ENCODE measurements at regions not wholly inside any gene's neighbourhood (a gene's known extent, or its start where the extent isn't known, plus 50 kb on each side); places are given as distances from the start of the nearest gene placed in this dataset.
"Not testable (repeated sequence)": the region's sequence is repeated elsewhere in the genome, so short reads cannot be mapped to it uniquely, and the experiment has no call there.

GRCh38 chr15:30794388-30794787 lies 109.3 kb upstream of the FAN1 start:
- no peak for DNase-seq (ENCODE audit: low spot score in 2 of 2)
- TF ChIP-seq POLR2AphosphoS5 (IDR thresholded peaks at IDR 0.05) = no peak
- TF ChIP-seq, protein P1, sequence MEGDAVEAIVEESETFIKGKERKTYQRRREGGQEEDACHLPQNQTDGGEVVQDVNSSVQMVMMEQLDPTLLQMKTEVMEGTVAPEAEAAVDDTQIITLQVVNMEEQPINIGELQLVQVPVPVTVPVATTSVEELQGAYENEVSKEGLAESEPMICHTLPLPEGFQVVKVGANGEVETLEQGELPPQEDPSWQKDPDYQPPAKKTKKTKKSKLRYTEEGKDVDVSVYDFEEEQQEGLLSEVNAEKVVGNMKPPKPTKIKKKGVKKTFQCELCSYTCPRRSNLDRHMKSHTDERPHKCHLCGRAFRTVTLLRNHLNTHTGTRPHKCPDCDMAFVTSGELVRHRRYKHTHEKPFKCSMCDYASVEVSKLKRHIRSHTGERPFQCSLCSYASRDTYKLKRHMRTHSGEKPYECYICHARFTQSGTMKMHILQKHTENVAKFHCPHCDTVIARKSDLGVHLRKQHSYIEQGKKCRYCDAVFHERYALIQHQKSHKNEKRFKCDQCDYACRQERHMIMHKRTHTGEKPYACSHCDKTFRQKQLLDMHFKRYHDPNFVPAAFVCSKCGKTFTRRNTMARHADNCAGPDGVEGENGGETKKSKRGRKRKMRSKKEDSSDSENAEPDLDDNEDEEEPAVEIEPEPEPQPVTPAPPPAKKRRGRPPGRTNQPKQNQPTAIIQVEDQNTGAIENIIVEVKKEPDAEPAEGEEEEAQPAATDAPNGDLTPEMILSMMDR (IDR thresholded peaks at IDR 0.05) = no peak
- no peak for TF ChIP-seq POLR2A (IDR thresholded peaks at IDR 0.05)
- no peak for TF ChIP-seq EP300 (IDR thresholded peaks at IDR 0.05)
- Histone ChIP-seq H3K27ac (no peak overlapping the region), H3K4me3 (no peak overlapping the region), H3K9me3 (no peaks in the 10 kb centered on the region), H3K36me3 (no peaks in the 10 kb centered on the region), H3K4me1 (no peaks in the 10 kb centered on the region), H3K27me3 (peaks cover 9% of the 10 kb centered on the region)
- WGBS = 89% methylated on average over 6 of the region's 6 CpGs

- H3K27me3 ChIP-seq; DNase-seq (ENCODE audit: low spot score in 2 of 2); H3K36me3 ChIP-seq; H3K9me3 ChIP-seq; H3K4me3 ChIP-seq; H3K27ac ChIP-seq; H3K4me1 ChIP-seq: not testable (repeated sequence)
- 100% methylated on average over 1 of the region's 5 CpGs for WGBS
Measured at GRCh38 chr15:30799565-30799964, 104.2 kb upstream of the FAN1 start.

GRCh38 chr15:30801140-30801895 lies 102.4 kb upstream of the FAN1 start:
- not testable (repeated sequence) for H3K4me1 ChIP-seq; H3K4me3 ChIP-seq; H3K27me3 ChIP-seq; H3K9me3 ChIP-seq; DNase-seq (ENCODE audit: low spot score in 2 of 2); H3K27ac ChIP-seq; H3K36me3 ChIP-seq
- 48% methylated on average over 11 of the region's 16 CpGs for WGBS

- not testable (repeated sequence) for DNase-seq (ENCODE audit: low spot score in 2 of 2); H3K27me3 ChIP-seq; H3K4me3 ChIP-seq; H3K9me3 ChIP-seq; H3K27ac ChIP-seq; H3K4me1 ChIP-seq; H3K36me3 ChIP-seq
- WGBS = 92% methylated on average over 2 of the region's 2 CpGs
Measured at GRCh38 chr15:30802001-30802400, 101.7 kb upstream of the FAN1 start.

- not testable (repeated sequence) for H3K4me1 ChIP-seq; H3K9me3 ChIP-seq; H3K36me3 ChIP-seq; H3K4me3 ChIP-seq; DNase-seq (ENCODE audit: low spot score in 2 of 2); H3K27me3 ChIP-seq; H3K27ac ChIP-seq
- 98% methylated on average over 13 of the region's 15 CpGs for whole genome bisulfite sequencing
Measured at GRCh38 chr15:30803703-30804102, 100.0 kb upstream of the FAN1 start.

- no peaks in the 10 kb centered on the region for H3K27me3 ChIP-seq
- WGBS = 87% methylated on average over 19 of the region's 19 CpGs
- no peaks in the 10 kb centered on the region for H3K36me3 ChIP-seq
- no peak overlapping the region for H3K27ac ChIP-seq
- no peak overlapping the region for H3K4me3 ChIP-seq
- TF ChIP-seq, protein P1 (IDR thresholded peaks at IDR 0.05) = no peak
- no peak for TF ChIP-seq POLR2AphosphoS5 (IDR thresholded peaks at IDR 0.05)
- no peaks in the 10 kb centered on the region for H3K4me1 ChIP-seq
- DNase-seq (ENCODE audit: low spot score in 2 of 2) = no peak
- H3K9me3 ChIP-seq = no peaks in the 10 kb centered on the region
Measured at GRCh38 chr15:30816430-30816829, 87.3 kb upstream of the FAN1 start.

DNA sequence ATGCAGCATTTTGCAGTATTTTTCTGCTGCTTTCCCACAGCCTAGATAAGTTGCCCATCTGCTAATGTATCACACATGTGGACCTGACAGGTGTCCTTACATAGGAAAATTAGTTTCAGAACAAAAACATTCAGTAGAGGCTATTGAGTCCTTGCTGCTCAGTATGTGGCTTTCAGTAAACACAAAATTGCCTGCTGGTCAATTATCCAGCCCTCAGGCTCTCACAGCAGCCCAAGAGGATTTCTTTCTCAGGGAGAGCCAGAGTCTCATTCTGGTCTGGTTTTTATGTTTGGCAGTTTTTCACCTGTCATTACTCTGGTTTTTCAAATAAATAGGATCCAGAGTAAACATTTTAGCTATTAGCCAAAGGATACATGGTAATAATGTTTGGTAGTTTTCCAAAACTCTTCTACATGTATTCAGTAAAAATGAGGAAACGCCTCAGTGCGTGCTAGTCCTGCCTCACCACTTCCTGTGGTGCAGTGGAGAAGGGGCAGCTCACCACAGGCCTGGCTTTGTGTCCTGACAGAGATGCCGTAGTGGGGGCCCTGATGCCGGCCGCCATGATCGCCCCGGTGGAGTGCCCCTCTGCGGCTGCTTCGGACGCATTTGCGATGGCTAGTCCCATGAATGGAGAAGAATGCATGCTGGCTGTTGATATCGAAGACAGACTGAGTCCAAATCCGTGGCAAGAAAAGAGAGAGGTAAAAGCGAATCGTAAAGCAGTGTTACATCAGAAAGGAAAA lies 80.5 kb upstream of the FAN1 start:
- WGBS = 82% methylated on average over 15 of the region's 15 CpGs
- not testable (repeated sequence) for H3K4me1 ChIP-seq; H3K27ac ChIP-seq; H3K27me3 ChIP-seq; H3K9me3 ChIP-seq; H3K36me3 ChIP-seq; DNase-seq (ENCODE audit: low spot score in 2 of 2)
- H3K4me3 ChIP-seq = peak overlapping the region; percentile 14
